LNCaP clone FGC (cell line): ENCODE measurements at regions not wholly inside any gene's neighbourhood (a gene's known extent, or its start where the extent isn't known, plus 50 kb on each side); places are given as distances from the start of the nearest gene placed in this dataset.
A peak's percentile ranks its signal among the peaks of the same experiment; 100 is the strongest.
"Not testable (repeated sequence)": the region's sequence is repeated elsewhere in the genome, so short reads cannot be mapped to it uniquely, and the experiment has no call there.

Experiments
- DNase-seq: peaks from one replicate; pipeline ENCODE4 v3.0.0-alpha.2; 2011; ENCODE audit warnings: low read depth
- H3K4me3 ChIP-seq: 2 replicates; pipeline ENCODE4 v1.5.1; 2011; ENCODE audit warnings: mild to moderate bottlenecking, low read depth, low read length, control low read depth
- TF ChIP-seq, protein P1 (sequence below): IDR thresholded peaks from 2 replicates; pipeline ENCODE4 v1.5.1; 2012; ENCODE audit warnings: mild to moderate bottlenecking; ENCODE audit not compliant: control insufficient read depth, insufficient read depth; ENCODE audit errors: extremely low read depth

DNA sequence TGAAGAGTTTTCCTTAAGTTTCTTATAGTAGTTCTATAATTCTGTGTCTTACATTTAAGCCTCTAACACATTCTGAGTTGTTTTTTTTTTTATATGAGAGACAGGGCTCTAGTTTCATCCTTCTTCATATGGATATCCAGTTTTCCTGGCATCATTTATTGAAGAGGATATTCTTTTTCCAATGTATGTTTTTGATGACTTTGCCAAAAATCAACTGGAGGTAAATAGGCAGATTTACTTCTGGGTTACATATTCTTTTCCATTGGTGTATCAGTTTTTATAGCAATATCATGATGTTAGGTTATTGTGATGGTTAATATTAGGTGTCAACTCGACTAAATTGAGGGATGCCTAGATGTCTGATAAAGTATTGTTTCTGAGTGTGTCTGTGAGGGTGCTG is 650.7 kb upstream of the GRID2 start:
- TF ChIP-seq, protein P1, sequence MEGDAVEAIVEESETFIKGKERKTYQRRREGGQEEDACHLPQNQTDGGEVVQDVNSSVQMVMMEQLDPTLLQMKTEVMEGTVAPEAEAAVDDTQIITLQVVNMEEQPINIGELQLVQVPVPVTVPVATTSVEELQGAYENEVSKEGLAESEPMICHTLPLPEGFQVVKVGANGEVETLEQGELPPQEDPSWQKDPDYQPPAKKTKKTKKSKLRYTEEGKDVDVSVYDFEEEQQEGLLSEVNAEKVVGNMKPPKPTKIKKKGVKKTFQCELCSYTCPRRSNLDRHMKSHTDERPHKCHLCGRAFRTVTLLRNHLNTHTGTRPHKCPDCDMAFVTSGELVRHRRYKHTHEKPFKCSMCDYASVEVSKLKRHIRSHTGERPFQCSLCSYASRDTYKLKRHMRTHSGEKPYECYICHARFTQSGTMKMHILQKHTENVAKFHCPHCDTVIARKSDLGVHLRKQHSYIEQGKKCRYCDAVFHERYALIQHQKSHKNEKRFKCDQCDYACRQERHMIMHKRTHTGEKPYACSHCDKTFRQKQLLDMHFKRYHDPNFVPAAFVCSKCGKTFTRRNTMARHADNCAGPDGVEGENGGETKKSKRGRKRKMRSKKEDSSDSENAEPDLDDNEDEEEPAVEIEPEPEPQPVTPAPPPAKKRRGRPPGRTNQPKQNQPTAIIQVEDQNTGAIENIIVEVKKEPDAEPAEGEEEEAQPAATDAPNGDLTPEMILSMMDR: no peak
- no peak for DNase-seq
- H3K4me3 ChIP-seq: no peak overlapping the region

DNA sequence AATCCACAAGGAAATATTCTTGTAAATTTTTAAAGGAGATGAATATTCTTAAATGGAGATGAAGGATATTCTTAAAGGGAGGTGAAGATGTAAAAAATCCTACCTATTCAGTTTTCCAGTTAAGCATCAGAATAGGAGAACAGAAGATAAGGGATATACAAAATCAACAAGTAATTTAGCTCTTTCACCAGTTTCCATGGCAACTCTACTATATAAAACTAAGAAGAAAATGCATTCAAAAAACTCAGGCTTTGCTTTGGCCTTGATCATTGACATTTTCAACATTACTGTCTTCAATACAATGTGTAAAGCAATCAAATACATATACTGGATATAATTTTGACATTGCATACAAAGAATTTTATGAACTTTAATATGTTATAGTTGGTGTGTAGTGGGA is 622.7 kb upstream of the GRID2 start:
- no peak for DNase-seq
- H3K4me3 ChIP-seq: no peak overlapping the region
- TF ChIP-seq, protein P1: no peak

DNA sequence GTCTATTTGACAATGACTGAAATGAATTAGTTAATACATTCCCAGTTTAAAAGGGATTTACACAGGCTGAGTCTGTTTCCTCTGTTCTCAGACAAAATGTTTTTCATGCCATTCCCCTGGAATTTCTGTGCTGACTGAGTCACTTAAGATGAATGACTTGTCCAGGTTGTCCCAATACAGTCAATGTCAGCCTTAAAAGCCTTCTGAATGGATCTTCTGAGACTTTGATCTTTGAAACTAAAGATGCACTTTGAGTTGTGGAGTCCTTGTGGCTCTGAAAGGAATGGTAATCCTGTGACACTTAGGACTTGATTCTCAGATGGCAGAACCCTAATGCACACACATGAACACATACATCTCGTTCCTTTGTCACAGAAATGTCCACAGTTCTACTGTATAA is 622.2 kb upstream of the GRID2 start:
- no peak overlapping the region for H3K4me3 ChIP-seq
- DNase-seq: no peak
- TF ChIP-seq, protein P1: no peak

DNA sequence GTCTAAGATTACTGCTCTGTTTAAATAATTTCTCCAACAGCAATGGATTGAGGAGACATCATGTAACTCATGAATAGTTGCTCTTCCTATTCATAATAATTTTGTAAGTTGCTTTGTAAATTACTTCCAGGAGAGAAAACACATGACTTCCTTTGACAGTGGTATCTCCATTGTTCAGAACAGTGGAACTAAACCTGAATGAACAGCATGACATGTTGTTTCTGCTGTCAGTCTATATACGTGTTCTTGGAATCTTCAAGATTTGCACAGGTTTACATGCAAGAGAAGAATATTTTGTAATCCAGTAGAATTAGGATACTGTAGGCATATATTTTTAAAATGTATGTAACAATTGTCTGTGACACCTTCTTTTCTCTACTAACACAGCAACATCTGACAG is 618.8 kb upstream of the GRID2 start:
- H3K4me3 ChIP-seq: no peak overlapping the region
- TF ChIP-seq, protein P1: no peak
- no peak for DNase-seq

DNA sequence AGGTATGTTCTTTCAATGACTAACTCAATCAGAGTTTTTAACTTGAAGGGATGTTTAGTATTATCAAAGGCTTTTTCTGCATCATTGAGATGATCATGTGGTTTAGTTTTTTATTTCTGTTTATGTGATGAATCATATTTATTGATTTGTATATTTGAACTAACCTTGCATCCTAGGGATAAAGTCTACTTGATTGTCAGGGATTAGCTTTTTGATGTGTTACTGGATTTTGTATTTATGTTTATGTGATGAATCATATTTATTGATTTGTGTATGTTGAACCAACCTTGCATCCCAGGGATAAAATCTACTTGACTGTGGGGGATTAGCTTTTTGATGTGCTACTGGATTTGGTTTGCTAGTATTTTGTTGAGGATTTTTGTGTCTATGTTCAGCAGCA is 615.4 kb upstream of the GRID2 start:
- TF ChIP-seq, protein P1: no peak
- H3K4me3 ChIP-seq: no peak overlapping the region
- DNase-seq: no peak

DNA sequence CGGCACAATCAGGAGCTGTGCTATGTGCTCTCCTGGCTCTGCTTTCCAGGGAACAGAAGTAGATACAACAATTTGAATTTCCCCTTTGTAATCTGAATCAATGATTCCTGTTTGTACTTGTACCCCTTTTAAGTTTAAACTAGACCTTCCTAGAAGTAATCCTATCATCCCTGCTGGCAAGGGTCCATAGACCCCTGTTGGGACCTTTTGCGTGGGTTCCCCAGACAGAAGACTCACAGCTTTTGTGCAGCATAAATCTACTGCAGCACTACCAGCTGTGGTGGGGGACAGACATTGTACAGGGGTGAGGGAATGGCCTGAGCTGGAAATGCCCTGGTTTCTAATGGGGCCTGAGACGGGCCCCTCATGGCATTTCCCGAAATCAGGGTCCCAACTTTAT is 604.1 kb upstream of the GRID2 start:
- DNase-seq, H3K4me3 ChIP-seq: not testable (repeated sequence)

DNA sequence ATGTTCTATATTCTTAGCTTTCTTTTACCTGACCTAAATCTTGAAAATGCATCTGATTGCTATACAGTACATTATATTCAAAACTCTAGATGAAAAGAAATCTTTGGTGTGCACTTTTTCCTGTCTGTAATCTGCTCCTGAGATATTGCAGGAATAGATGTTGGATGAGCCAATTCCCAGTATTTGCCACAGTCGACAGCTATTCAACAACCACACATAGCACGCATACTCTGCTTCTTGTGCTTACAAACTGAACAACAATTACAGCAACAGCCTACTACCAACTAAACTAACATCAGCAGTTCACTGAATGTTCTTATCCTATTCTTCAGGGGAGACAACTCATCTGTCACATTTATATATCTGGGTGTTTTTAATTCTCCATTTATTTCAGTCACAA is 573.9 kb upstream of the GRID2 start:
- DNase-seq: no peak
- TF ChIP-seq, protein P1: no peak
- H3K4me3 ChIP-seq: no peak overlapping the region

DNA sequence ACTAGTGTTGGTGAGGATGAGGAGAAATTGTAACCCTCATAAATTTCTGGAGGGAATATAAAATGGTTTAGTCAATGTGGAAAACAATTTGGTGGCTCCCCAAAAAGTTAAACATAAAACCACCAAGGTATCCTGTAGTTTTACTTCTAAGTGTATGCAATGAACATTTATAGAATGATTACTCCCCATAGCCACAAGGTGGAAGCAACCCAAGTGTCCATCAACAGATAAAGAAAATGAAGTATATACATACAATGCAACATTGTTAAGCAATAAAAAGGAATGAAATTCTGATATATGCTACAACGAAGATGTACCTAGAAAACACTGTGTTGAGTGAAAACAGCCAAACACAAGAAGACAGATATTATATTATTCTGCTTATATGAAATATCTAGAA is 569.1 kb upstream of the GRID2 start:
- TF ChIP-seq, protein P1: peak; percentile 35; the same call in 1 of the 2 replicates
- no peak overlapping the region for H3K4me3 ChIP-seq
- no peak for DNase-seq

DNA sequence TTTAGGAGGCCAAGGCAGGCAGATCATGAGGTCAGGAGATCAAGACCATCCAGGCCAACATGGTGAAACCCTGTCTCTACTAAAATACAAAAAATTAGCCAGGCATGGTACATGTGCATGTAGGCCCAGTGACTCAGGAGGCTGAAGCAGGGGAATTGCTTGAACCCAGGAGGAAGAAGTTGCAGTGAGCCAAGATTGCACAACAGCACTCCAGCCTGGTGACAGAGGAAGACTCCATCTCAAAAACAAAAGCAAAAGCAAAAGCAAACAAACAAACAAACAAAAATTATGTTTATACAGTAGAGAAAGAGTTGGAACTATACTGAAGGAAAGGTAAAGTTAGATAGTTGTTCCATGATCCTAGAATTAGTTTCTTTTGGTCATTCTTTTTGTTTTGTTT is 564.9 kb upstream of the GRID2 start:
- DNase-seq, H3K4me3 ChIP-seq: not testable (repeated sequence)
